Panc1 (cell line): ENCODE measurements at regions not wholly inside any gene's neighbourhood (a gene's known extent, or its start where the extent isn't known, plus 50 kb on each side); places are given as distances from the start of the nearest gene placed in this dataset.

Source experiments
- ATAC-seq: fragments of 200-7000 bp; cut with Tn5 transposase; 2 replicates; pipeline ENCODE4 v1.9.1; 2020; ENCODE audit warnings: mild to moderate bottlenecking, moderate library complexity
- BruUV-seq: library from RNA; stranded (reverse); fragments of 400-500 nt; replicated peaks from 2 replicates; lab custom pipeline; 2021; lab: Mats Ljungman, UMichigan
- CTCF ChIA-PET: fragments of 300-600 bp; sonication (Branson Sonifier 250); formaldehyde crosslinking; loops from one replicate; lab custom pipeline; 2022; ENCODE audit warnings: antibody characterized with exemption; lab: Charles Lee
- POLR2A ChIA-PET: fragments of 300-600 bp; sonication (Branson Sonifier 250); formaldehyde crosslinking; loops from one replicate; lab custom pipeline; 2022; ENCODE audit warnings: antibody characterized with exemption; lab: Charles Lee
- DNase-seq: peaks from one replicate; pipeline ENCODE4 v3.0.0-alpha.2; 2010; ENCODE audit warnings: low read depth, low spot score
- H3K27ac ChIP-seq: 2 replicates; pipeline ENCODE4 v1.5.1; 2011; ENCODE audit warnings: mild to moderate bottlenecking, low read length, inconsistent platforms
- H3K27me3 ChIP-seq: fragments of 200-500 bp; sonication (Bioruptor generic); 2 replicates; pipeline ENCODE4 v1.6.0; 2014; ENCODE audit warnings: low read length, inconsistent platforms; ENCODE audit not compliant: control insufficient read depth, insufficient read depth
- H3K36me3 ChIP-seq: fragments of 200-500 bp; sonication (Bioruptor generic); 2 replicates; pipeline ENCODE4 v1.5.1; 2014; ENCODE audit warnings: inconsistent platforms, mild to moderate bottlenecking, low read length, moderate library complexity; ENCODE audit not compliant: control insufficient read depth, insufficient read depth
- H3K4me1 ChIP-seq: 2 replicates; pipeline ENCODE4 v1.5.1; 2011; ENCODE audit warnings: inconsistent platforms, mild to moderate bottlenecking, low read length, moderate library complexity; ENCODE audit not compliant: control insufficient read depth, insufficient read depth
- H3K4me3 ChIP-seq, 2 experiments: 2 replicates each; pipeline ENCODE4 v1.5.1; 2011 to 2012; ENCODE audit warnings: low read depth in 2 of 2, low read length in 2 of 2, mild to moderate bottlenecking in 2 of 2, inconsistent platforms in 1 of 2, moderate library complexity in 1 of 2
- H3K9me3 ChIP-seq: fragments of 200-500 bp; sonication (Bioruptor generic); 2 replicates; pipeline ENCODE4 v1.5.1; 2014; ENCODE audit warnings: low read depth, mild to moderate bottlenecking, inconsistent platforms, low read length, moderate library complexity; ENCODE audit not compliant: control insufficient read depth, insufficient read depth
- CTCF ChIP-seq: fragments of 450-650 bp; IDR thresholded peaks from 2 replicates; pipeline ENCODE4 v1.5.1; 2017; ENCODE audit warnings: mild to moderate bottlenecking
- POLR2AphosphoS5 ChIP-seq: IDR thresholded peaks from 2 replicates; pipeline ENCODE4 v1.6.1; 2012; ENCODE audit warnings: mild to moderate bottlenecking, low read depth, low read length, moderate library complexity
- REST ChIP-seq, 2 experiments: IDR thresholded peaks; 2 replicates each; pipeline ENCODE4 v1.6.1; 2011 to 2012; ENCODE audit warnings: low read depth in 2 of 2, control low read depth in 1 of 2, low read length in 1 of 2, mild to moderate bottlenecking in 1 of 2, moderate library complexity in 1 of 2; ENCODE audit not compliant: insufficient read depth in 1 of 2
- SIN3A ChIP-seq: IDR thresholded peaks from 2 replicates; pipeline ENCODE4 v1.6.1; 2012; ENCODE audit warnings: low read depth, mild to moderate bottlenecking, low read length, moderate library complexity, borderline replicate concordance; ENCODE audit not compliant: insufficient read depth
- TCF7L2 ChIP-seq: IDR thresholded peaks from 2 replicates; pipeline ENCODE4 v1.6.1; 2011; ENCODE audit warnings: mild to moderate bottlenecking, low read depth, low read length, inconsistent platforms
- in situ Hi-C: cut with HindIII; loops from 2 replicates; pipeline ENCODE4 v1.10.0; 2016; ENCODE audit warnings: low sequenced_read_pairs, low pct_unique_long_range_greater_than_20kb
- intact Hi-C: fragments of 100-400 bp; cut with micrococcal nuclease; formaldehyde crosslinking; loops from one replicate; pipeline ENCODE4 v1.10.0; 2022; ENCODE audit not compliant: unreplicated experiment

DNA sequence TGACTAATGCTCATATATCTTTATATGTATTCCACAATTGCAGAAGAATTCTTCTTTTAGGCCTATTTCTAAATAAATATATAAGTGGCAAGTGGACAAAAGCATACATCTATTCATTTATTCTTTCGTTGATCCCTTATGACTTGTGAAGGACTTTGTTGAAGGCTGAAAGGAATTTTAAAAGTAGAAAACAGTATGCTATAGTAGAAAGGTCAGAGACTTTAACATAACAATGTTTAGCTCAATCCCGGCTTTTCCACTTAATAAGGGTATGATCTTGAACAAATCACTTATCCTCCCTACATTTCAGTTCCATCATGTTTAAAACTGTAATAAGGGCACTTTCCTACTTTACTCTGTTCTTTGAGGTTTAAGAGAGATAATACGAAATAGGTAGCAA, 672.9 kb downstream of the MECOM start:
- DNase-seq: no peak
- Histone ChIP-seq H3K27ac (no peak overlapping the region), H3K27me3 (no peaks in the 10 kb centered on the region), H3K36me3 (no peaks in the 10 kb centered on the region), H3K4me1 (no peaks in the 10 kb centered on the region), H3K9me3 (no peaks in the 10 kb centered on the region), H3K4me3 (no peak overlapping the region)
- in situ Hi-C loops: no loop called here
- BruUV-seq: no TSS peak
- POLR2A ChIA-PET: no interaction called here
- CTCF ChIA-PET: no interaction called here
- intact Hi-C loops: no loop called here
- TF ChIP-seq SIN3A: no peak
- TF ChIP-seq REST (IDR thresholded peaks at IDR 0.05; ENCODE audit: insufficient read depth in 1 of 2, low read depth in 2 of 2, low read length in 1 of 2): no peak
- TF ChIP-seq CTCF: no peak
- no peak for TF ChIP-seq POLR2AphosphoS5
- TF ChIP-seq TCF7L2: no peak
- ATAC-seq: no peak

GRCh38 chr3:168990134-168990533, 673.4 kb downstream of the MECOM start:
- CTCF ChIA-PET: no interaction called here
- BruUV-seq: no TSS peak
- TF ChIP-seq TCF7L2: no peak
- TF ChIP-seq POLR2AphosphoS5: no peak
- TF ChIP-seq SIN3A: no peak
- no peak for TF ChIP-seq REST (IDR thresholded peaks at IDR 0.05; ENCODE audit: insufficient read depth in 1 of 2, low read depth in 2 of 2, low read length in 1 of 2)
- no peak for TF ChIP-seq CTCF
- Histone ChIP-seq H3K36me3 (no peaks in the 10 kb centered on the region), H3K4me1 (no peaks in the 10 kb centered on the region), H3K27me3 (no peaks in the 10 kb centered on the region), H3K4me3 (no peak overlapping the region), H3K27ac (no peak overlapping the region), H3K9me3 (no peaks in the 10 kb centered on the region)
- in situ Hi-C loops (no loop called here), intact Hi-C loops (no loop called here)
- DNase-seq (no peak), ATAC-seq (no peak)
- POLR2A ChIA-PET: no interaction called here
